Stomach smooth muscle (tissue), 2 donors: ENCODE measurements at regions not wholly inside any gene's neighbourhood (a gene's known extent, or its start where the extent isn't known, plus 50 kb on each side); places are given as distances from the start of the nearest gene placed in this dataset.
"Not testable (repeated sequence)": the region's sequence is repeated elsewhere in the genome, so short reads cannot be mapped to it uniquely, and the experiment has no call there.

ENCODE experiments used
- H3K27ac ChIP-seq: one replicate; pipeline ENCODE4 v1.7.0; 2013; ENCODE audit warnings: mild to moderate bottlenecking, low read length, inconsistent platforms
- H3K27me3 ChIP-seq, 2 donors: one replicate each; pipeline ENCODE4 v1.7.0; 2013; ENCODE audit warnings: low read length in 2 of 2; ENCODE audit not compliant: insufficient read depth in 2 of 2, control insufficient read depth in 1 of 2
- H3K36me3 ChIP-seq, 2 donors: one replicate each; pipeline ENCODE4 v1.7.0; 2013; ENCODE audit warnings: low read length in 2 of 2; ENCODE audit not compliant: control insufficient read depth in 2 of 2, insufficient read depth in 2 of 2
- H3K4me1 ChIP-seq: one replicate; pipeline ENCODE4 v1.7.0; 2013; ENCODE audit warnings: low read length; ENCODE audit not compliant: control insufficient read depth, insufficient read depth
- H3K4me3 ChIP-seq, 2 donors: one replicate each; pipeline ENCODE4 v1.7.0; 2013; ENCODE audit warnings: low read length in 2 of 2
- H3K9ac ChIP-seq, 2 donors: one replicate each; pipeline ENCODE4 v1.7.0; 2013; ENCODE audit warnings: low read length in 2 of 2, mild to moderate bottlenecking in 1 of 2
- H3K9me3 ChIP-seq, 2 donors: one replicate each; pipeline ENCODE4 v1.7.0; 2013; ENCODE audit warnings: low read length in 2 of 2; ENCODE audit not compliant: control insufficient read depth in 2 of 2
- donor health status: healthy.
- donor health status: Pancreatic carcinoma.

DNA sequence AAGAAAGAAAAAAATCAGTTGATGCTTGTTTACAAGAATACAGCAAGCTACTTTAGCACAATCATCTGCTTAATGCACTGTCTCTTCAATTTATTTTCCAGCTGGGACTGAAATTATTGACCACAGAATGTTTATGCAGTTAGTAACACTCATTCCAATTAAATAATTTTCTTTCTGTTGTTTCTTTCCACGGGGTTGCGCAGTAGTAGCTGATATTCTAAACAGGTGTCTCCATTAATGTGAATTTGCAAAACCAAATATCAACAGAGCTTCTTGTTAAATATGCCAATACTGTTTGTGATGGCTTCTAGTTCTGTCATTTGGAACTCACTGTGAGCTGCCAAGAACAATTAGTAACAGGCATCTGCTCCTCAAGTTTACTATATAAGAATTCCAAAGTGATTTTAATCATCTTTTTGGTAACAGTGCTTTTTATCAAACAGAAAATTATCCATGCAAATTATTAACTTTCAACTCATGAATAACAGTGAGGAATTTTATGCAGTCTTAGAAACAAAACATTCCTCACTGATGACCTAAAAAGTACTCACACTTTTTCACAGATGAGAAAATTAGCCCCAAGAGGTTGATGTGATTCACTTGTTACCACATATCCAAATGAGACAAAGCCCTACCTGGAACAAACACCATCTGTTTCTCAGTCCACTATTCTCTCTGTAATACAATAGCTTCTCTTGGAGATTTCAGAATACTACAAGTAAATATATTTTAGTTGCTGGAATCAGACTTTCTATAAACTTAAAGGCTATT lies 567.6 kb upstream of the RGMB start:
- no peak overlapping the region for H3K27ac ChIP-seq
- H3K9ac ChIP-seq: no peak overlapping the region
- H3K27me3 ChIP-seq: no peaks in the 10 kb centered on the region
- H3K4me3 ChIP-seq: no peak overlapping the region
- no peaks in the 10 kb centered on the region for H3K36me3 ChIP-seq
- no peaks in the 10 kb centered on the region for H3K4me1 ChIP-seq
- no peaks in the 10 kb centered on the region for H3K9me3 ChIP-seq

DNA sequence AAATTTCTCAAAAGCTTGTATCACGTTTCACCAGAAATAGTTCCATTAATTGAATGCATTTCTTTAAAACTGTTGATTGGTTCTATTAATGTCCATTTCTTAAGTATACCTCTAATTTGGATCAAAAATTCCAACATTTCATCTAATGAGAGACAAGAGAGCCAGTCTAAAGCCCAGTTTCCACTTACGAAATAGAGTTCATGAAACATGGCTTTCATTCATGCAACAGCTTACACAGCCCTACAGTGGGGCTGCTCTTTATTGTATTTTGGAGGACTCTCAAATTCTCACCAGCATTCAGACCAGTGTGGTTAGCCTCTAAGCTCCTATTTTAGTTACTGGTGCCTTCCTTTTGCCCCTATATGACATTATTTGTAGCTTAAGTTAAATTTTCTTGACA lies 566.9 kb upstream of the RGMB start:
- H3K27me3 ChIP-seq: no peaks in the 10 kb centered on the region
- no peak overlapping the region for H3K27ac ChIP-seq
- no peak overlapping the region for H3K9ac ChIP-seq
- no peaks in the 10 kb centered on the region for H3K4me1 ChIP-seq
- H3K36me3 ChIP-seq: no peaks in the 10 kb centered on the region
- no peaks in the 10 kb centered on the region for H3K9me3 ChIP-seq
- no peak overlapping the region for H3K4me3 ChIP-seq

DNA sequence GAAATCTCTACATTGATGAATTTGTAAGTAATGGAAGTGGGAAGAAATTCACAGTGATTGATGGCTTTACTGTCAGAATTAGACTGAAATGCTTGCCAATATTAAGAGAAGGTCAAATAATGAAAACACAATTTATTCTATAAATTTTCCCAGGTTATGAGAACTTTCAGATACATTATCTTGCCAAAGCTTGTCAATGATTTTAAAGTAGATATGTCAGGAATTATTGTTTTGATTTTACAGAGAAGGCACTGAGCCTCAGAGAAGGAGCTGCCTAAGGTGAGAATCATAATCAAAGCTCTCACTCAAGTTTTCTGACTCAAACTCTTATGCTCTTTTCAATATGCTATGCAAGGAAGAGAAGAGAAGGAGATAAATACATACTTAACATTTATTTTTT lies 564.0 kb upstream of the RGMB start:
- Histone ChIP-seq H3K27me3 (no peaks in the 10 kb centered on the region), H3K4me3 (no peak overlapping the region), H3K27ac (no peak overlapping the region), H3K9me3 (no peaks in the 10 kb centered on the region), H3K36me3 (no peaks in the 10 kb centered on the region), H3K9ac (no peak overlapping the region), H3K4me1 (no peaks in the 10 kb centered on the region)

DNA sequence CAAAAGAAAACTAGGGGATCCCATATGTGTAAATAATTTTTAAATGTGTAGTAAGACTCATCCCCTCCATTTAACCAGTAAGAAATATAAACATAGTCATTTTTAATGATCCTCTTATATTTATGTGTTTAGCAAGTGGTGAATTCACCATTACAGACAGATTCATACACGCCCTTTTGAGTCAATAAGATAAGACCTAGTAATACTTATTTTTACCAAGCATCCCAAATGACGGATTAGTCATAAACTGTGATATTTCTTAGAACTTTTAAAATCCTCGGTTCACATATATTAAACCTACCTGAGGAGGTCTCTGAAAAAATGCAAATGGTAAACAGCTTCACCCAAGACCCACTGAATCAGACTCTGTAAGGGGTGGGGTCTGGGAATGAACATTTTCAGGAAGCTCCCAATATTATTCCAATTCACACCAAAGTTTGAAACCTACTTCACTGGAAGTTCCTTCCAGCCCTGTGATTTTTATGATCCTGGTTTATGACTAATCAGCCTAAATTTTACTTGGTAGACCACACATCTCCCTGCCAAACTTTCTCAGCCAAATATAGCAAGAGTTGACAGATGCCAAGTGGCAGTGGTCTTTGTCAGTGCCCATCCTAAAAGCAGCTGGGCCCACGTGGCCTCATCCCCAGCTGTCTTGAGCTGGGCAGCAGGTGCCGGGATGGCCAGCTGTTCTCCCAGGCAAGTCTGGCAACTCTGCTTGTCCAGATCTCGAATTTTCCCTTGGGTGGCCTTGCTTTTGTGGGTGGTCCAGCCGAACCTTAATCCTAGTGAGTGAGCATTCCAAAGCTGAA lies 559.0 kb upstream of the RGMB start:
- Histone ChIP-seq H3K27ac (no peak overlapping the region), H3K4me3 (no peak overlapping the region), H3K9ac (no peak overlapping the region)

DNA sequence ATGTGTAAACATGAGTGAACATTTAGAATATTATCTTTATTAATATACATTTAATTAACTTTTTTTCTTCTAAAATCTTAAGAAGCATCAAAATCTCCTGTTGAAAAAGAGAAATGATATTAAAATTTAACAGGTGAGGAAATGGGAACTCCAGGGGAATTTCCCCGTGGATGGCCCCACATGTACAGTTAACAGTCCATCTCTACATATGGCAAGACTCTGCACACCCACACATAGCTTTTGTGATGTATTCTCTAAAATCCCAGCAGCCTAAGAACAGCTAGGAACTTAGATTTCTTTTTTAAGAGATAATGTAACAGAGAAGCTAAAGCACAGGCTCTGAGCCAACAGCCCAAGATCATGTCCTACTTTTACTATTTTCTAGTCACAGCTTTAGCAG lies 556.3 kb upstream of the RGMB start:
- Histone ChIP-seq H3K36me3 (no peaks in the 10 kb centered on the region), H3K9ac (no peak overlapping the region), H3K9me3 (no peaks in the 10 kb centered on the region), H3K4me3 (no peak overlapping the region), H3K27ac (no peak overlapping the region), H3K27me3 (no peaks in the 10 kb centered on the region), H3K4me1 (no peaks in the 10 kb centered on the region)

More for the DNA sequence above, 559.0 kb upstream of the RGMB start:
- no peaks in the 10 kb centered on the region for H3K9me3 ChIP-seq
- no peaks in the 10 kb centered on the region for H3K4me1 ChIP-seq
- no peaks in the 10 kb centered on the region for H3K36me3 ChIP-seq
- H3K27me3 ChIP-seq: no peaks in the 10 kb centered on the region

DNA sequence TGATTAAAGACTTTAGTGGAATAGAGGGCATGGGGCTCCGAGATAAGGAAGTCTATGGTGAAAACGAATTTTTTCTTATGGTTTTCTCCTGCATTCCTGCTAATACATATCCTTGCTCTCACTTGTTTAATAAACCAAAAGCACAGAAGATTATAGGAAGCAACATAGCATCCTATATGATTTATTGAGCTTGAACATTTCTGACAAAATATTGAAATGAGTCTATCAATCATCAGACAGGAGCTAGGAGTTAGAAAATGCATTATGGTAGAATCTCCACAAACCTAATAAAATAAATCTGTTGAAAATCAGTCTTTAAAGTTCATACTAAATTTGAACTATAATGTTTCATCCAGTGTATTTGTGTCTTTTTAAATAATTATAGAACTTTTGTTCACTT lies 554.6 kb upstream of the RGMB start:
- Histone ChIP-seq H3K9ac (no peak overlapping the region), H3K9me3 (no peaks in the 10 kb centered on the region), H3K4me1 (no peaks in the 10 kb centered on the region), H3K27ac (no peak overlapping the region), H3K36me3 (no peaks in the 10 kb centered on the region), H3K4me3 (no peak overlapping the region), H3K27me3 (no peaks in the 10 kb centered on the region)

DNA sequence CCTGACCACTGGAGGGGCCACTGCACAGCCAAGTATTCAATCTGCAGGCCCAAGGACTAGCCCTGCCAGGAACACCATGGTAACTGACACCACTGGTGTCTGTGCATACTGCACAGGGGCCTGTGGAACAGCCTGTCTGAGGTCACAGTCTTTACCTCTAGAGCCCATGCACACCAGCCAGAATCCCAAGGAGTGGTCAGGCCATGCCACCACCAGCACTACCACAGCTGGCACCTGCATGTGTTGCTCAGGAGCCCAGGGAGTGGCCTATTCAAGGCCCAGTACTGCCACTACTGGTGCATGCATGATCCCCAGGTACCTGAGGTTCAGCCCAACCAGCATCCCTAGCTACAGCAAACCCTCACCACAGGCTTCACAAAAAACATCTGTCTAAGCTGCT lies 546.0 kb upstream of the RGMB start:
- Histone ChIP-seq H3K4me3 (no peak overlapping the region), H3K27ac (no peak overlapping the region)

DNA sequence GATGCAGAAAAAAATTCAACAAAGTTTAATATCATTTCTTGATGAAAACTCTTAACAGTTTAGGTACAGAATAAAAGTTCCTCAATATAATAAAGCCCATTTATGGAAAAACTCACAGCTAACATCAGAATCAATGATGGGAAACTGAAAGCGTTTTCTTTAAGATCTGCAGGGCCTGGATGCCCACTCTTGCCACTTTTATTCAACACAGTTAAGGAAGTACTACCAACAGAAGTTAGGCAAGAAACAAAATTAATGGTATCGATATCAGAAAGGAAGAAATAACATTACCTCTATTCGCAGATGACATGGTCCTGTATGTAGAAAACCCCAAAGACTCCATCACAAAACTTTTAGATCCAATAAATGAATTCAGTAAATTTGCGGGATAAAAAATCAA lies 542.4 kb upstream of the RGMB start:
- H3K27me3 ChIP-seq: no peaks in the 10 kb centered on the region
- no peak overlapping the region for H3K9ac ChIP-seq
- peaks cover 0 to 11% of the 10 kb centered on the region in 2 donors for H3K9me3 ChIP-seq
- H3K27ac ChIP-seq: no peak overlapping the region
- no peak overlapping the region for H3K4me3 ChIP-seq
- no peaks in the 10 kb centered on the region for H3K4me1 ChIP-seq
- H3K36me3 ChIP-seq: no peaks in the 10 kb centered on the region

More for the DNA sequence above, 546.0 kb upstream of the RGMB start:
- Histone ChIP-seq H3K9me3 (peaks cover 0 to 11% of the 10 kb centered on the region in 2 donors), H3K36me3 (no peaks in the 10 kb centered on the region), H3K4me1 (no peaks in the 10 kb centered on the region), H3K27me3 (no peaks in the 10 kb centered on the region), H3K9ac (no peak overlapping the region)

DNA sequence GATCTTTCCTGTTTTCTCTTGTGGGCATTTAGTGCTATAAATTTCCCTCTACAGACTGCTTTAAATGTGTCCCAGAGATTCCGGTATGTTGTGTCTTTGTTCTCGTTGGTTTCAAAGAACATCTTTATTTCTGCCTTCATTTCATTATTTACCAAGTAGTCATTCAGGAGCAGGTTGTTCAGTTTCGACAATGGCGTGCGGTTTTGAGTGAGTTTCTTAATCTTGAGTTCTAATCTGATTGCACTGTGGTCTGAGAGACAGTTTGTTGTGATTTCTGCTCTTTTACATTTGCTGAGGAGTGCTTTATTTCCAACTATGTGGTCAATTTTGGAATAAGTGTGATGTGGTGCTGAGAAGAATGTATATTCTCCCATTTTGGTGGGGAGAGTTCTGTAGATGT lies 535.7 kb upstream of the RGMB start:
- not testable (repeated sequence) for H3K4me1 ChIP-seq, H3K9ac ChIP-seq, H3K9me3 ChIP-seq, H3K4me3 ChIP-seq, H3K27me3 ChIP-seq, H3K36me3 ChIP-seq, H3K27ac ChIP-seq

DNA sequence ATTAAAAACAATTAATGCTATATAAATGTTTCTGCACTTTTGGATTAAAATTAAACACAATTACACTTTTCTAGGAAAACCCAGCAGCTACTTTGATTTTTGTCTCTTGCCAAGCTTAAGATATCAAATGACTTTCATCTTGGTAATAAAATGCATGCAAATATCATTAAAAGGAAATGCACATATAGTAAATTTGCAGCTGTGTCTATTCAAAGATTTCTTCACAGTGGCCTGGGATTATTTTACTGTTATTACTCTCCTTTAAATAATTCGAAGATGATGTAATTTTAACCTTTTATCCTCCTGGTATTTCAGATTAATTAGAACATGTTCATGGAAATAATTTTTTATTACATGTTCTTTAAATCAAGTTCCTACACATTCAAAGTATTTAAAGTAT lies 529.5 kb upstream of the RGMB start:
- H3K4me3 ChIP-seq: no peak overlapping the region
- no peaks in the 10 kb centered on the region for H3K9me3 ChIP-seq
- no peak overlapping the region for H3K9ac ChIP-seq
- H3K27me3 ChIP-seq: no peaks in the 10 kb centered on the region
- H3K4me1 ChIP-seq: no peaks in the 10 kb centered on the region
- H3K27ac ChIP-seq: no peak overlapping the region
- no peaks in the 10 kb centered on the region for H3K36me3 ChIP-seq

DNA sequence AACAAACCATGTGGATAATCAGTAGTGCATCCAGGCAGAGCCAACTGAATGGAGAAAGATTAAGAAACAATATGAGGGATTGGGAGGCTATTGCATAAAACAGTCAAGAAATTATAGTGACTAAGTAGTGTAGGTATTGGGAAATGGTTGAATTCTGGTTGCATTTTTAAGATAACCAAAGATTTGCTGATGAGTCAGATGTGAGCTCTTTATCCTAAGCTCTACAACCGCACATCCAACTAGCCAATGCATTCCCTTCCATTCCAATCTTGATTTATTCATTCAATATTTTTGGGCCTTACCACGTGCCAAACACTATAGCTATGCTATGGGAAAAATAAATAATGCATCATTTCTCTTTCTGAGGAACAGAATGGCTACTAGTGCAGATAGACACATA lies 524.5 kb upstream of the RGMB start:
- H3K9me3 ChIP-seq: no peaks in the 10 kb centered on the region
- no peaks in the 10 kb centered on the region for H3K4me1 ChIP-seq
- H3K27me3 ChIP-seq: no peaks in the 10 kb centered on the region
- no peak overlapping the region for H3K4me3 ChIP-seq
- no peaks in the 10 kb centered on the region for H3K36me3 ChIP-seq
- no peak overlapping the region for H3K27ac ChIP-seq
- no peak overlapping the region for H3K9ac ChIP-seq
